Endothelial cell of umbilical vein (primary cell): ENCODE measurements at regions not wholly inside any gene's neighbourhood (a gene's known extent, or its start where the extent isn't known, plus 50 kb on each side); places are given as distances from the start of the nearest gene placed in this dataset.

Source experiments
- BruUV-seq: library from RNA; stranded (reverse); fragments of 400-500 nt; replicated peaks from 2 replicates; lab custom pipeline; 2021; lab: Mats Ljungman, UMichigan
- CTCF ChIA-PET: fragments of 300-600, 350-600 bp; sonication (Branson Sonifier 250); formaldehyde crosslinking; loops from one replicate; lab custom pipeline; 2021; ENCODE audit warnings: antibody characterized with exemption, inconsistent platforms; lab: Charles Lee
- POLR2A ChIA-PET: fragments of 300-600, 350-600 bp; sonication (Branson Sonifier 250); formaldehyde crosslinking; loops from one replicate; lab custom pipeline; 2021; ENCODE audit warnings: antibody characterized with exemption, inconsistent platforms; lab: Charles Lee
- DNase-seq: peaks from one replicate; pipeline ENCODE4 v3.0.0-alpha.2; 2011; ENCODE audit warnings: low read depth, low spot score
- FAIRE-seq: peaks from 2 replicates; lab custom pipeline; 2011; peaks lifted over from hg19 to GRCh38; lab: Jason Lieb, UNC
- H2AFZ ChIP-seq: 2 replicates; pipeline ENCODE4 v1.6.0; 2012; ENCODE audit warnings: low read depth, low read length, control low read depth, inconsistent platforms
- H3K27ac ChIP-seq: 2 replicates; pipeline ENCODE4 v1.5.1; 2011; ENCODE audit warnings: low read depth, mild to moderate bottlenecking, control low read depth, low read length, moderate library complexity; ENCODE audit not compliant: insufficient read depth
- H3K27me3 ChIP-seq, 2 experiments: 2 replicates each; pipeline versions ENCODE4 v1.6.0 to v1.6.1; 2011; ENCODE audit warnings: low read length in 2 of 2, mixed read lengths in 1 of 2; ENCODE audit not compliant: control insufficient read depth in 2 of 2, insufficient read depth in 2 of 2
- H3K36me3 ChIP-seq, 2 experiments: 2 replicates in 1 of 2; 3 replicates in 1 of 2; pipeline ENCODE4 v1.5.1; 2011; ENCODE audit warnings: low read length in 2 of 2, mild to moderate bottlenecking in 1 of 2, moderate library complexity in 1 of 2; ENCODE audit not compliant: control insufficient read depth in 2 of 2, insufficient read depth in 2 of 2; ENCODE audit errors: extremely low read depth in 1 of 2
- H3K4me1 ChIP-seq: 3 replicates; pipeline ENCODE4 v1.5.1; 2011; ENCODE audit warnings: mild to moderate bottlenecking, low read length; ENCODE audit not compliant: control insufficient read depth, insufficient read depth; ENCODE audit errors: extremely low read depth
- H3K4me2 ChIP-seq: 2 replicates; pipeline ENCODE4 v1.6.1; 2011; ENCODE audit warnings: low read length, control low read depth, mixed read lengths; ENCODE audit not compliant: insufficient read depth
- H3K4me3 ChIP-seq, 3 experiments: fragments of 200-600 bp in 1 of 3; sonication (generic), shearing (Covaris generic) in 1 of 3; replicated peaks in 1 of 3; 2 replicates each; pipeline ENCODE4 v1.5.1; 2011 to 2016; ENCODE audit warnings: control low read depth in 3 of 3, low read length in 3 of 3, mild to moderate bottlenecking in 2 of 3, inconsistent platforms in 1 of 3, low read depth in 1 of 3, moderate library complexity in 1 of 3; ENCODE audit not compliant: insufficient read depth in 1 of 3
- H3K79me2 ChIP-seq: 2 replicates; pipeline ENCODE4 v1.6.0; 2012; ENCODE audit warnings: low read length, inconsistent platforms; ENCODE audit not compliant: control insufficient read depth, insufficient read depth
- H3K9ac ChIP-seq: replicated peaks from 2 replicates; pipeline ENCODE3; 2011; ENCODE audit warnings: low read length, control low read depth; ENCODE audit not compliant: insufficient read depth; ENCODE audit errors: extremely low read depth
- H3K9me1 ChIP-seq: replicated peaks from 3 replicates; pipeline ENCODE4 v1.6.0; 2011; ENCODE audit warnings: mild to moderate bottlenecking, low read length; ENCODE audit not compliant: control insufficient read depth, insufficient read depth; ENCODE audit errors: extremely low read depth
- H3K9me3 ChIP-seq: replicated peaks from 2 replicates; pipeline ENCODE4 v1.5.1; 2012; ENCODE audit warnings: low read length, inconsistent platforms; ENCODE audit not compliant: control insufficient read depth, insufficient read depth
- H4K20me1 ChIP-seq: replicated peaks from 2 replicates; pipeline ENCODE3; 2011; ENCODE audit warnings: mild to moderate bottlenecking, low read length; ENCODE audit not compliant: control insufficient read depth, insufficient read depth; ENCODE audit errors: extremely low read depth
- EZH2 ChIP-seq: IDR thresholded peaks from 2 replicates; pipeline ENCODE4 v1.6.1; 2012; ENCODE audit warnings: borderline replicate concordance, low read depth, mild to moderate bottlenecking, moderate library complexity, low read length, inconsistent platforms; ENCODE audit not compliant: severe bottlenecking
- FOS ChIP-seq: IDR thresholded peaks from 2 replicates; pipeline ENCODE4 v1.6.1; 2011; ENCODE audit warnings: mild to moderate bottlenecking, low read length, moderate library complexity, borderline replicate concordance; ENCODE audit not compliant: insufficient read depth
- GATA2 ChIP-seq: IDR thresholded peaks from 2 replicates; pipeline ENCODE4 v1.7.0; 2011; ENCODE audit warnings: low read depth, mild to moderate bottlenecking, moderate library complexity, mixed read lengths, low read length; ENCODE audit not compliant: insufficient read length, insufficient read depth
- JUN ChIP-seq: IDR thresholded peaks from 2 replicates; pipeline ENCODE4 v1.6.1; 2011; ENCODE audit warnings: borderline replicate concordance, low read depth; ENCODE audit not compliant: insufficient read length, insufficient read depth
- MYC ChIP-seq: IDR thresholded peaks from one replicate; pipeline ENCODE4 v1.6.1; 2011; ENCODE audit warnings: mild to moderate bottlenecking, low read depth, low read length
- POLR2A ChIP-seq: IDR thresholded peaks from 2 replicates; pipeline ENCODE4 v1.6.1; 2012; ENCODE audit warnings: low read depth, mild to moderate bottlenecking, control low read depth, low read length
- POLR2AphosphoS5 ChIP-seq: IDR thresholded peaks from 2 replicates; pipeline ENCODE4 v1.6.1; 2012; ENCODE audit warnings: low read depth, mild to moderate bottlenecking, control low read depth, low read length, moderate library complexity; ENCODE audit not compliant: insufficient read depth
- dilution Hi-C: fragments of 300-500 bp; cut with MboI; formaldehyde crosslinking; loops from one replicate; pipeline ENCODE4 v1.15.0; 2019; ENCODE audit warnings: low sequenced_read_pairs; ENCODE audit not compliant: extremely low pct_ligation_motif_present
- intact Hi-C: fragments of 100-400 bp; cut with micrococcal nuclease; formaldehyde crosslinking; loops from one replicate; pipeline ENCODE4 v1.10.0; 2022
- TF ChIP-seq, protein P1 (sequence below): IDR thresholded peaks from 2 replicates; pipeline ENCODE4 v1.6.1; 2011; ENCODE audit not compliant: insufficient read depth, insufficient read length
- TF ChIP-seq, protein P2 (sequence below), 2 donors: IDR thresholded peaks; 1 replicate in 1 of 2; 2 replicates in 1 of 2; pipeline ENCODE4 v1.5.1; 2011; ENCODE audit warnings: low read length in 2 of 2, mild to moderate bottlenecking in 2 of 2, moderate library complexity in 2 of 2, control low read depth in 1 of 2, inconsistent platforms in 1 of 2, low read depth in 1 of 2; ENCODE audit not compliant: insufficient read depth in 1 of 2; ENCODE audit errors: extremely low read depth in 1 of 2

DNA sequence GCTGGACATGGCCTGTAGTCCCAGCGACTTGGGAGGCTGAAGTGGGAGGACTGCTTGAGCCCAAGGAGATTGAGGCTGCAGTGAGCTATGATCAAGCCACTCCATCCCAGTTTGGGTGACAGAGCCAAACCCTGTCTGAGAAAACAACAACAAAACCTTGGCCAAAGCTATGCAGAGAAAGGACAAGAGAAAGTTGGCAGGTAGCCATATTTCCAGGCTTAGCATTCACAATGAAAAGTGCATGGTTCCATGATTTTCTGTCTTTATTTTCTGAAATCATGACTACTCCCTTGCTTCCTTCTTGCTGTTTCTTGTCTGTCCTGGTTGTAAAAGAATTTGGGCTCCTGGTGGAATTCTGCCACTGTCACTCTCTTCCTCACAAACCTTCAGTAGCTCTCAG is 284.6 kb upstream of the C2CD4B start:
- FAIRE-seq, result no peak
- H3K4me1 ChIP-seq, result no peaks in the 10 kb centered on the region
- ChIA-PET CTCF (no interaction called here), POLR2A (no interaction called here)
- H3K9ac ChIP-seq, result no peak overlapping the region
- H3K9me3 ChIP-seq, result no peaks in the 10 kb centered on the region
- no peaks in the 10 kb centered on the region for H3K27me3 ChIP-seq
- no peak for DNase-seq
- dilution Hi-C loops (no loop called here), intact Hi-C loops (no loop called here)
- H3K4me2 ChIP-seq, result no peak overlapping the region
- no peak overlapping the region for H2AFZ ChIP-seq
- no peaks in the 10 kb centered on the region for H3K79me2 ChIP-seq
- H3K27ac ChIP-seq, result no peak overlapping the region
- H3K4me3 ChIP-seq, result no peak overlapping the region
- H3K9me1 ChIP-seq, result no peaks in the 10 kb centered on the region
- TF ChIP-seq GATA2 (no peak), POLR2AphosphoS5 (no peak), JUN (no peak), MYC (no peak), POLR2A (no peak), EZH2 (no peak), FOS (no peak)
- TF ChIP-seq, protein P1, sequence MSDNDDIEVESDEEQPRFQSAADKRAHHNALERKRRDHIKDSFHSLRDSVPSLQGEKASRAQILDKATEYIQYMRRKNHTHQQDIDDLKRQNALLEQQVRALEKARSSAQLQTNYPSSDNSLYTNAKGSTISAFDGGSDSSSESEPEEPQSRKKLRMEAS, result no peak
- TF ChIP-seq, protein P2, sequence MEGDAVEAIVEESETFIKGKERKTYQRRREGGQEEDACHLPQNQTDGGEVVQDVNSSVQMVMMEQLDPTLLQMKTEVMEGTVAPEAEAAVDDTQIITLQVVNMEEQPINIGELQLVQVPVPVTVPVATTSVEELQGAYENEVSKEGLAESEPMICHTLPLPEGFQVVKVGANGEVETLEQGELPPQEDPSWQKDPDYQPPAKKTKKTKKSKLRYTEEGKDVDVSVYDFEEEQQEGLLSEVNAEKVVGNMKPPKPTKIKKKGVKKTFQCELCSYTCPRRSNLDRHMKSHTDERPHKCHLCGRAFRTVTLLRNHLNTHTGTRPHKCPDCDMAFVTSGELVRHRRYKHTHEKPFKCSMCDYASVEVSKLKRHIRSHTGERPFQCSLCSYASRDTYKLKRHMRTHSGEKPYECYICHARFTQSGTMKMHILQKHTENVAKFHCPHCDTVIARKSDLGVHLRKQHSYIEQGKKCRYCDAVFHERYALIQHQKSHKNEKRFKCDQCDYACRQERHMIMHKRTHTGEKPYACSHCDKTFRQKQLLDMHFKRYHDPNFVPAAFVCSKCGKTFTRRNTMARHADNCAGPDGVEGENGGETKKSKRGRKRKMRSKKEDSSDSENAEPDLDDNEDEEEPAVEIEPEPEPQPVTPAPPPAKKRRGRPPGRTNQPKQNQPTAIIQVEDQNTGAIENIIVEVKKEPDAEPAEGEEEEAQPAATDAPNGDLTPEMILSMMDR (IDR thresholded peaks at IDR 0.05; ENCODE audit: extremely low read depth in 1 of 2, insufficient read depth in 1 of 2, low read depth in 1 of 2, low read length in 2 of 2), result no peak
- H4K20me1 ChIP-seq, result no peaks in the 10 kb centered on the region
- no TSS peak for BruUV-seq
- H3K36me3 ChIP-seq, result no peaks in the 10 kb centered on the region
